Nephron (organoid): ENCODE measurements at regions not wholly inside any gene's neighbourhood (a gene's known extent, or its start where the extent isn't known, plus 50 kb on each side); places are given as distances from the start of the nearest gene placed in this dataset.

Experiments
- H3K27ac Mint-ChIP-seq, 3 experiments: 2 replicates each; pipeline ENCODE4 v1.8.0; 2020; ENCODE audit warnings: mixed read lengths in 3 of 3, mild to moderate bottlenecking in 2 of 3, moderate library complexity in 1 of 3
- H3K27me3 Mint-ChIP-seq: 2 replicates; pipeline ENCODE4 v1.8.0; 2021; ENCODE audit warnings: low read depth, mild to moderate bottlenecking, moderate library complexity, mixed read lengths
- H3K36me3 Mint-ChIP-seq: 2 replicates; pipeline ENCODE4 v1.8.0; 2020; ENCODE audit warnings: low read depth, mixed read lengths
- H3K4me1 Mint-ChIP-seq: 2 replicates; pipeline ENCODE4 v1.8.0; 2020; ENCODE audit warnings: mixed read lengths
- H3K4me3 Mint-ChIP-seq, 3 experiments: 2 replicates each; pipeline ENCODE4 v1.8.0; 2020; ENCODE audit warnings: mild to moderate bottlenecking in 3 of 3, mixed read lengths in 3 of 3, moderate library complexity in 2 of 3
- H3K9me3 Mint-ChIP-seq: 2 replicates; pipeline ENCODE4 v1.8.0; 2020; ENCODE audit warnings: mixed read lengths
- TF ChIP-seq, protein P1 (sequence below), 3 experiments: fragments of 200-600 bp; sonication (generic); IDR thresholded peaks; one replicate each; pipeline ENCODE4 v1.5.0; 2021; ENCODE audit warnings: antibody characterized with exemption in 3 of 3; ENCODE audit not compliant: unreplicated experiment in 3 of 3

DNA sequence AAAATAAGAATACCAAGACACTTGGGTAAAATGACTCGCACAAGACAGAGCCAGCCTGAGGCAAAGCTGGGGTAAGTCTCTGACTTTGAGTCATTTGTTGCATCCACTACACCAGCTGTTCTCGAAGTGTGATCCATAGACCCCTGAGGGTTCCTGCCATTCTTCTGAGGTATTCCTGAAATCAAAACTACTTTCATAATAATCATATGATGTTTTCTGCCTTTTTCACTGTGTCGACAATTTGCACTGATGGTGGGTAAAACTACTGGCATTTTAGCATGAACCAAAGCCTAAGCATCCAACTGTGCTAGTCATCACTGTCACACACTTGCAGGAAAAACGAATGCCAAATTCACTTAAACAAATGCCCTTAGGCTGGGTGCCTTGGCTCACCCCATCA is 135.5 kb upstream of the FUT8 start:
- peaks cover 5% of the 10 kb centered on the region for H3K4me1 Mint-ChIP-seq

DNA sequence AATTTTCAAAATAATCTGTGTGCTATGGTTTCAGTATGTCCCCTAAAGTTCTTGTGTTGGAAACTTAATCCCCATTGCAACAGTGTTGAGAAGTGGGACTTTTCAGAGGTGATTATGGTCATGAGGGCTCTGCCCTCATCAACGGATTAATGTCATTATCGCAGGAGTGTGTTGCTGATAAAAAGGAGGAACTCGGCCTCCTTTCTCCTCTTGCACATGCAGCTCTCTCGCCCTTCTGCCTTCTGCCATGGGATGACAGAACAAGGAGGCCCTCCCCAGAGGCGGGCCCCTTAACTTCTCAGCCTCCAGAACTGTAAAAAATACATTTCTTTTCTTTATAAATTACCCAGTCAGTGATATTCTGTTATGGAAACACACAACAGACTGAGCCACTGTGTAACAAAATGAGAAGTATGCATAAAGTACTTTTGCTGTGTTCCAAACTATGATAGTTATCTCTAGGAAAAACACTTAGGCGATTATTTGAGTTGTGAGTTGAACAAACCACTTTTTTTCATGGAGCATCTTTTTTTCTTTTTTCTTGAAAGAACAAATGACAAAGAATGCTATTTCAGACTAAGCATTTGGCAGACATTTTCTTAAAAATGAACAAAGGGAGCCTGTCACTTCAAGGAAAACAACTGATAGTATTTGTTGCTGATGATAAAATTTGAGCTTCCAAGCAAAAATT is 134.8 kb upstream of the FUT8 start:
- TF ChIP-seq, protein P1, sequence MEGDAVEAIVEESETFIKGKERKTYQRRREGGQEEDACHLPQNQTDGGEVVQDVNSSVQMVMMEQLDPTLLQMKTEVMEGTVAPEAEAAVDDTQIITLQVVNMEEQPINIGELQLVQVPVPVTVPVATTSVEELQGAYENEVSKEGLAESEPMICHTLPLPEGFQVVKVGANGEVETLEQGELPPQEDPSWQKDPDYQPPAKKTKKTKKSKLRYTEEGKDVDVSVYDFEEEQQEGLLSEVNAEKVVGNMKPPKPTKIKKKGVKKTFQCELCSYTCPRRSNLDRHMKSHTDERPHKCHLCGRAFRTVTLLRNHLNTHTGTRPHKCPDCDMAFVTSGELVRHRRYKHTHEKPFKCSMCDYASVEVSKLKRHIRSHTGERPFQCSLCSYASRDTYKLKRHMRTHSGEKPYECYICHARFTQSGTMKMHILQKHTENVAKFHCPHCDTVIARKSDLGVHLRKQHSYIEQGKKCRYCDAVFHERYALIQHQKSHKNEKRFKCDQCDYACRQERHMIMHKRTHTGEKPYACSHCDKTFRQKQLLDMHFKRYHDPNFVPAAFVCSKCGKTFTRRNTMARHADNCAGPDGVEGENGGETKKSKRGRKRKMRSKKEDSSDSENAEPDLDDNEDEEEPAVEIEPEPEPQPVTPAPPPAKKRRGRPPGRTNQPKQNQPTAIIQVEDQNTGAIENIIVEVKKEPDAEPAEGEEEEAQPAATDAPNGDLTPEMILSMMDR (IDR thresholded peaks at IDR 0.05; ENCODE audit: unreplicated experiment in 3 of 3): no peak
- H3K27ac Mint-ChIP-seq: no peak overlapping the region
- peaks cover 14% of the 10 kb centered on the region for H3K27me3 Mint-ChIP-seq
- peaks cover 11% of the 10 kb centered on the region for H3K4me1 Mint-ChIP-seq
- H3K36me3 Mint-ChIP-seq: no peaks in the 10 kb centered on the region
- H3K9me3 Mint-ChIP-seq: no peaks in the 10 kb centered on the region
- H3K4me3 Mint-ChIP-seq: no peak overlapping the region

More for the DNA sequence above, 135.5 kb upstream of the FUT8 start:
- TF ChIP-seq, protein P1 (IDR thresholded peaks at IDR 0.05; ENCODE audit: unreplicated experiment in 3 of 3): no peak
- Mint-ChIP-seq H3K27me3 (peaks cover 15% of the 10 kb centered on the region), H3K27ac (no peak overlapping the region), H3K4me3 (no peak overlapping the region), H3K36me3 (no peaks in the 10 kb centered on the region), H3K9me3 (no peaks in the 10 kb centered on the region)

DNA sequence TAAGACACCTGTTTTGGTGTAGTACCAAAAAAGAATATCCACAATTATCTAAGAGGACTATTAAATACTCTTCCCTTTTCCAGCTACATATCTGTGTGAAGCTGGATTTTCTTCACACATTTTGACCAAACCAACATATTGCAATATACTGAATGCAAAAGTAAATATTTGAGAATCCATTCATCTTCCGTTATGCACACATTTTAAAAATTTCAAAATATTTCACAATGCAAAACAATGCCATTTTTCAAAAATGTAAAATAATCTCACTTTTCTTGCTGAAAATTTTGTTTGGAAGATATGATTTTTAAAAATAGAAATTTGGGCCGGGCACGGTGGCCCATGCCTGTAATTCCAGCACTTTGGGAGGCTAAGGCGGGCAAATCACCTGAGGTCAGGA is 133.9 kb upstream of the FUT8 start:
- H3K36me3 Mint-ChIP-seq: no peaks in the 10 kb centered on the region
- H3K27me3 Mint-ChIP-seq: peaks cover 14% of the 10 kb centered on the region
- H3K27ac Mint-ChIP-seq: no peak overlapping the region
- no peaks in the 10 kb centered on the region for H3K9me3 Mint-ChIP-seq
- TF ChIP-seq, protein P1 (IDR thresholded peaks at IDR 0.05; ENCODE audit: unreplicated experiment in 3 of 3): no peak
- no peak overlapping the region for H3K4me3 Mint-ChIP-seq
- H3K4me1 Mint-ChIP-seq: peaks cover 11% of the 10 kb centered on the region

DNA sequence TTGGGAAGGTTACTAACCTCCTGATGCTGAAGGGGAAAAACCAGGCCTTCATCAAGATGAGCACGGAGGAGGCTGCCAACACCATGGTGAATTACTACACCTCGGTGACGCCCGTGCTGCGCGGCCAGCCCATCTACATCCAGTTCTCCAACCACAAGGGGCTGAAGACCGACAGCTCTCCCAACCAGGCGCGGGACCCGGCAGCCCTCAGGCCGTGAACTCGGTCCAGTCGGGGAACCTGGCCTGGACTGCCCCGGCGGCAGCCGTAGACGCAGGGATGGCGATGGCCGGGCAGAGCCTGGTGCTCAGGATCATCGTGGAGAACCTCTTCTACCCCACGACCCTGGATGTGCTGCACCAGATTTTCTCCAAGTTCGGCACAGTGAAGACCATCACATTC is 133.0 kb upstream of the FUT8 start:
- Mint-ChIP-seq H3K27ac (no peak overlapping the region), H3K9me3 (no peaks in the 10 kb centered on the region), H3K4me3 (no peak overlapping the region), H3K4me1 (peaks cover 11% of the 10 kb centered on the region), H3K36me3 (no peaks in the 10 kb centered on the region), H3K27me3 (peaks cover 12% of the 10 kb centered on the region)
- TF ChIP-seq, protein P1 (IDR thresholded peaks at IDR 0.05; ENCODE audit: unreplicated experiment in 3 of 3): no peak

DNA sequence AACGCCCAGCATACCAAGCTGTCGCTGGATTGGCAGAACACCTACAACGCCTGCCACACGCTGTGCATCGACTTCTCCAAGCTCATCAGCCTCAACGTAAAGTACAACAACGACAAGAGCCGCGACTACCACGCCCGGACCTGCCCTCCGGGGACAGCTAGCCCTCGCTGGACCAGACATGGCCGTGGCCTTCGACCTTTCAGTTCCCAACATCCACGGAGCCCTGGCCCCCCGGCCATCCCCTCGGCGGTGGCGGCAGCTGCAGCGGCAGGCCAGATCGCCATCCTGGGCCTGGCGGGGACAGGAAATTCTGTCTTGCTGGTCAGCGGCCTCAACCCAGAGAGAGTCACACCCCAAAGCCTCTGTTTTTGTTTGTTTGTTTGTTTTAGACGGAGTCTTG is 132.6 kb upstream of the FUT8 start:
- Mint-ChIP-seq H3K36me3 (no peaks in the 10 kb centered on the region), H3K4me1 (peaks cover 11% of the 10 kb centered on the region), H3K9me3 (no peaks in the 10 kb centered on the region), H3K27ac (no peak overlapping the region), H3K27me3 (peaks cover 7% of the 10 kb centered on the region), H3K4me3 (no peak overlapping the region)
- TF ChIP-seq, protein P1 (IDR thresholded peaks at IDR 0.05; ENCODE audit: unreplicated experiment in 3 of 3): no peak

DNA sequence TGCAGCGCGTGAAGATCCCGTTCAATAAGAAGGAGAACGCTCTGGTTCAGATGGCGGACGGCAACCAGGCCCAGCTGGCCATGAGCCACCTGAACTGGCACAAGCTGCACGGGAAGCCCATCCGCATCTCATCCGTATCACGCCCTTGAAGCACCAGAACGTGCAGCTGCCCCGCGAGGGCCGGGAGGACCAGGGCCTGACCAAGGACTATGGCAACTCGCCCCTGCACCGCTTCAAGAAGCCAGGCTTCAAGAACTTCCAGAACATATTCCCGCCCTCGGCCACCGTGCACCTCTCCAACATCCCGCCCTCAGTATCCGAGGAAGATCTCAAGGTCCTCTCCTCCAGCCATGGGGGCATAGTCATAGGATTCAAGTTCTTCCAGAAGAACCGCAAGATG is 131.9 kb upstream of the FUT8 start:
- H3K36me3 Mint-ChIP-seq: no peaks in the 10 kb centered on the region
- peaks cover 7% of the 10 kb centered on the region for H3K27me3 Mint-ChIP-seq
- no peaks in the 10 kb centered on the region for H3K9me3 Mint-ChIP-seq
- H3K27ac Mint-ChIP-seq: no peak overlapping the region
- H3K4me3 Mint-ChIP-seq: no peak overlapping the region
- peaks cover 11% of the 10 kb centered on the region for H3K4me1 Mint-ChIP-seq
- TF ChIP-seq, protein P1 (IDR thresholded peaks at IDR 0.05; ENCODE audit: unreplicated experiment in 3 of 3): no peak
